ENCODE measurements at regions not wholly inside any gene's neighbourhood (a gene's known extent, or its start where the extent isn't known, plus 50 kb on each side); places are given as distances from the start of the nearest gene placed in this dataset.

- peak; percentile 58 for DNase-seq (ENCODE audit: low spot score)
- H3K4me1 ChIP-seq, result peaks cover 9% of the 10 kb centered on the region
- peak overlapping the region; percentile 93 for H3K4me3 Mint-ChIP-seq
- H3K4me3 ChIP-seq, result peak overlapping the region; percentile 64
- peaks cover 5% of the 10 kb centered on the region for H3K9me3 Mint-ChIP-seq
- peak; percentile 67 for TF ChIP-seq EZH2 (IDR thresholded peaks at IDR 0.05)
- TF ChIP-seq CTCF (IDR thresholded peaks at IDR 0.05), result no peak
- TF ChIP-seq EZH2phosphoT487 (IDR thresholded peaks at IDR 0.05), result peak; percentile 47
- peaks cover 8% of the 10 kb centered on the region for H3K27me3 Mint-ChIP-seq (ENCODE audit: insufficient read depth, low read depth)
- H3K9me3 ChIP-seq (ENCODE audit: low read depth), result no peaks in the 10 kb centered on the region
- peaks cover 21% of the 10 kb centered on the region for H3K4me1 Mint-ChIP-seq
- no peaks in the 10 kb centered on the region for H3K79me2 ChIP-seq (ENCODE audit: low read depth)
- no peaks in the 10 kb centered on the region for H4K20me1 ChIP-seq (ENCODE audit: low read depth)
- no peaks in the 10 kb centered on the region for H3K36me3 Mint-ChIP-seq
- peaks cover 80% of the 10 kb centered on the region for H3K27me3 ChIP-seq
- peaks cover 18% of the 10 kb centered on the region for H3F3A ChIP-seq (ENCODE audit: low read depth)
- H3K9ac ChIP-seq, result no peak overlapping the region
- H2AFZ ChIP-seq (replicated peaks), result peak overlapping the region; percentile 99
- H3K27ac Mint-ChIP-seq, result peak overlapping the region; percentile 81
- H3K4me2 ChIP-seq, result peak overlapping the region; percentile 93
- no peak overlapping the region for H3K27ac ChIP-seq
- H3K36me3 ChIP-seq, result no peaks in the 10 kb centered on the region
Observed at GRCh38 chr13:108494991-108495645, 134.3 kb upstream of the MYO16 start.

- Histone ChIP-seq H3K4me1 (peaks cover 9% of the 10 kb centered on the region), H3K9me3 (ENCODE audit: low read depth) (no peaks in the 10 kb centered on the region), H2AFZ (replicated peaks) (peak overlapping the region; percentile 99), H3K79me2 (ENCODE audit: low read depth) (no peaks in the 10 kb centered on the region), H3K27ac (no peak overlapping the region), H3F3A (ENCODE audit: low read depth) (peaks cover 18% of the 10 kb centered on the region), H4K20me1 (ENCODE audit: low read depth) (no peaks in the 10 kb centered on the region), H3K9ac (no peak overlapping the region), H3K4me2 (peak overlapping the region; percentile 93), H3K4me3 (peak overlapping the region; percentile 64), H3K27me3 (peaks cover 80% of the 10 kb centered on the region), H3K36me3 (no peaks in the 10 kb centered on the region)
- peaks cover 8% of the 10 kb centered on the region for H3K27me3 Mint-ChIP-seq (ENCODE audit: insufficient read depth, low read depth)
- H3K4me1 Mint-ChIP-seq, result peaks cover 21% of the 10 kb centered on the region
- no peaks in the 10 kb centered on the region for H3K9me3 Mint-ChIP-seq
- TF ChIP-seq EZH2 (IDR thresholded peaks at IDR 0.05) (peak; percentile 26), EZH2phosphoT487 (IDR thresholded peaks at IDR 0.05) (no peak)
- no peaks in the 10 kb centered on the region for H3K36me3 Mint-ChIP-seq
- peak; percentile 68 for DNase-seq (ENCODE audit: low spot score)
- peak overlapping the region; percentile 95 for H3K4me3 Mint-ChIP-seq
- peak overlapping the region; percentile 93 for H3K27ac Mint-ChIP-seq
Observed at GRCh38 chr13:108495646-108496361, 133.6 kb upstream of the MYO16 start.

GRCh38 chr13:108496362-108497210 lies 132.8 kb upstream of the MYO16 start:
- Histone ChIP-seq H3F3A (ENCODE audit: low read depth) (peaks cover 18% of the 10 kb centered on the region), H3K4me2 (peak overlapping the region; percentile 93), H3K36me3 (no peaks in the 10 kb centered on the region), H3K9me3 (ENCODE audit: low read depth) (no peaks in the 10 kb centered on the region), H3K9ac (no peak overlapping the region), H3K4me1 (peaks cover 9% of the 10 kb centered on the region), H3K27ac (no peak overlapping the region), H3K4me3 (peak overlapping the region; percentile 64), H3K27me3 (peaks cover 77% of the 10 kb centered on the region), H3K79me2 (ENCODE audit: low read depth) (no peaks in the 10 kb centered on the region), H2AFZ (replicated peaks) (peak overlapping the region; percentile 97), H4K20me1 (ENCODE audit: low read depth) (no peaks in the 10 kb centered on the region)
- Mint-ChIP-seq H3K27ac (peak overlapping the region; percentile 93), H3K4me1 (peaks cover 21% of the 10 kb centered on the region), H3K36me3 (no peaks in the 10 kb centered on the region), H3K27me3 (ENCODE audit: insufficient read depth, low read depth) (peaks cover 8% of the 10 kb centered on the region), H3K4me3 (peak overlapping the region; percentile 95), H3K9me3 (no peaks in the 10 kb centered on the region)
- TF ChIP-seq CTCF (IDR thresholded peaks at IDR 0.05) (no peak), EZH2 (IDR thresholded peaks at IDR 0.05) (peak; percentile 59)
- peak; percentile 47 for DNase-seq (ENCODE audit: low spot score)

Data from neural progenitor cell (in vitro differentiated cells).